HL-60 (cell line): ENCODE measurements at regions not wholly inside any gene's neighbourhood (a gene's known extent, or its start where the extent isn't known, plus 50 kb on each side); places are given as distances from the start of the nearest gene placed in this dataset.
"Not testable (repeated sequence)": the region's sequence is repeated elsewhere in the genome, so short reads cannot be mapped to it uniquely, and the experiment has no call there.

Experiments
- DNase-seq, 2 experiments: peaks; one replicate each; pipeline ENCODE4 v3.0.0-alpha.2; 2010 to 2020; ENCODE audit warnings: low read depth in 1 of 2, low spot score in 1 of 2
- H3K27ac ChIP-seq: fragments of 250-450 bp; sonication (Bioruptor Pico); replicated peaks from 2 replicates; pipeline ENCODE4 v1.5.1; 2020; ENCODE audit warnings: mild to moderate bottlenecking, moderate library complexity
- H3K27me3 ChIP-seq: fragments of 250-450 bp; sonication (Bioruptor Pico); 2 replicates; pipeline ENCODE4 v1.5.1; 2021; ENCODE audit warnings: mild to moderate bottlenecking, moderate library complexity; ENCODE audit not compliant: insufficient read depth, poor library complexity, severe bottlenecking
- H3K4me3 ChIP-seq: replicated peaks from 2 replicates; pipeline ENCODE4 v1.5.1; 2011; ENCODE audit warnings: mild to moderate bottlenecking, control low read depth, low read length; ENCODE audit not compliant: insufficient read depth
- GABPA ChIP-seq: IDR thresholded peaks from 2 replicates; pipeline ENCODE4 v1.6.1; 2012; ENCODE audit warnings: low read depth
- POLR2AphosphoS5 ChIP-seq: IDR thresholded peaks from 2 replicates; pipeline ENCODE4 v1.6.1; 2012; ENCODE audit warnings: low read depth
- SPI1 ChIP-seq: IDR thresholded peaks from 2 replicates; pipeline ENCODE4 v1.6.1; 2012; ENCODE audit warnings: low read depth, mild to moderate bottlenecking, borderline replicate concordance
- TF ChIP-seq, protein P1 (sequence below): IDR thresholded peaks from 2 replicates; pipeline ENCODE4 v1.6.1; 2012; ENCODE audit warnings: low read depth; ENCODE audit not compliant: insufficient replicate concordance
- TF ChIP-seq, protein P2 (sequence below): IDR thresholded peaks from one replicate; pipeline ENCODE4 v1.5.1; 2011; ENCODE audit warnings: low read length, control low read depth, inconsistent platforms; ENCODE audit not compliant: insufficient read depth

- not testable (repeated sequence) for H3K4me3 ChIP-seq, DNase-seq, H3K27me3 ChIP-seq, H3K27ac ChIP-seq
These were observed 1398.6 kb upstream of the PCDH10 start for GRCh38 chr4:131750469-131750868.

GRCh38 chr4:131762234-131762633, 1386.9 kb upstream of the PCDH10 start:
- H3K27me3 ChIP-seq, DNase-seq, H3K4me3 ChIP-seq, H3K27ac ChIP-seq: not testable (repeated sequence)

GRCh38 chr4:131764730-131765129, 1384.4 kb upstream of the PCDH10 start:
- DNase-seq = no peak
- TF ChIP-seq, protein P1, sequence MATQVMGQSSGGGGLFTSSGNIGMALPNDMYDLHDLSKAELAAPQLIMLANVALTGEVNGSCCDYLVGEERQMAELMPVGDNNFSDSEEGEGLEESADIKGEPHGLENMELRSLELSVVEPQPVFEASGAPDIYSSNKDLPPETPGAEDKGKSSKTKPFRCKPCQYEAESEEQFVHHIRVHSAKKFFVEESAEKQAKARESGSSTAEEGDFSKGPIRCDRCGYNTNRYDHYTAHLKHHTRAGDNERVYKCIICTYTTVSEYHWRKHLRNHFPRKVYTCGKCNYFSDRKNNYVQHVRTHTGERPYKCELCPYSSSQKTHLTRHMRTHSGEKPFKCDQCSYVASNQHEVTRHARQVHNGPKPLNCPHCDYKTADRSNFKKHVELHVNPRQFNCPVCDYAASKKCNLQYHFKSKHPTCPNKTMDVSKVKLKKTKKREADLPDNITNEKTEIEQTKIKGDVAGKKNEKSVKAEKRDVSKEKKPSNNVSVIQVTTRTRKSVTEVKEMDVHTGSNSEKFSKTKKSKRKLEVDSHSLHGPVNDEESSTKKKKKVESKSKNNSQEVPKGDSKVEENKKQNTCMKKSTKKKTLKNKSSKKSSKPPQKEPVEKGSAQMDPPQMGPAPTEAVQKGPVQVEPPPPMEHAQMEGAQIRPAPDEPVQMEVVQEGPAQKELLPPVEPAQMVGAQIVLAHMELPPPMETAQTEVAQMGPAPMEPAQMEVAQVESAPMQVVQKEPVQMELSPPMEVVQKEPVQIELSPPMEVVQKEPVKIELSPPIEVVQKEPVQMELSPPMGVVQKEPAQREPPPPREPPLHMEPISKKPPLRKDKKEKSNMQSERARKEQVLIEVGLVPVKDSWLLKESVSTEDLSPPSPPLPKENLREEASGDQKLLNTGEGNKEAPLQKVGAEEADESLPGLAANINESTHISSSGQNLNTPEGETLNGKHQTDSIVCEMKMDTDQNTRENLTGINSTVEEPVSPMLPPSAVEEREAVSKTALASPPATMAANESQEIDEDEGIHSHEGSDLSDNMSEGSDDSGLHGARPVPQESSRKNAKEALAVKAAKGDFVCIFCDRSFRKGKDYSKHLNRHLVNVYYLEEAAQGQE = no peak
- TF ChIP-seq POLR2AphosphoS5 (no peak), SPI1 (no peak), GABPA (no peak)
- TF ChIP-seq, protein P2, sequence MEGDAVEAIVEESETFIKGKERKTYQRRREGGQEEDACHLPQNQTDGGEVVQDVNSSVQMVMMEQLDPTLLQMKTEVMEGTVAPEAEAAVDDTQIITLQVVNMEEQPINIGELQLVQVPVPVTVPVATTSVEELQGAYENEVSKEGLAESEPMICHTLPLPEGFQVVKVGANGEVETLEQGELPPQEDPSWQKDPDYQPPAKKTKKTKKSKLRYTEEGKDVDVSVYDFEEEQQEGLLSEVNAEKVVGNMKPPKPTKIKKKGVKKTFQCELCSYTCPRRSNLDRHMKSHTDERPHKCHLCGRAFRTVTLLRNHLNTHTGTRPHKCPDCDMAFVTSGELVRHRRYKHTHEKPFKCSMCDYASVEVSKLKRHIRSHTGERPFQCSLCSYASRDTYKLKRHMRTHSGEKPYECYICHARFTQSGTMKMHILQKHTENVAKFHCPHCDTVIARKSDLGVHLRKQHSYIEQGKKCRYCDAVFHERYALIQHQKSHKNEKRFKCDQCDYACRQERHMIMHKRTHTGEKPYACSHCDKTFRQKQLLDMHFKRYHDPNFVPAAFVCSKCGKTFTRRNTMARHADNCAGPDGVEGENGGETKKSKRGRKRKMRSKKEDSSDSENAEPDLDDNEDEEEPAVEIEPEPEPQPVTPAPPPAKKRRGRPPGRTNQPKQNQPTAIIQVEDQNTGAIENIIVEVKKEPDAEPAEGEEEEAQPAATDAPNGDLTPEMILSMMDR = no peak
- Histone ChIP-seq H3K27me3 (no peaks in the 10 kb centered on the region), H3K27ac (no peak overlapping the region), H3K4me3 (no peak overlapping the region)

DNA sequence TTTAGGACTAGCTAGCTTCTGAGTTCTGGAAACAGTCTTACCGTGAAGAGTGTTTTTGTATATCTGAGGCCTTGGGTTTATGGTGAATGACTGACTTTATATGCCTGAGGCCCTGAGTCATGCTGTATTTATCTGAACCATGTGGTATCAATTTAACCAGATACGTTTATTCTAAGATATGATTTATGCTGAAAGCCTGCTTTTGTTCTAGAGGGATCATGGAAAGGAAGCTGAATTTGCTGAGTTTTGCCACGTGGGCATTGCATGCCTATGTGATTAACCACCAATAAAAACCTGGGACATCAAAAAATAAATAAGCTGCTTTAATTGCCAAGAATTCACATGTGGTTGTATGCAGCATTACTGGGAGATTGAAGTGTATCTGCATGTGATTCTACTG, 1374.7 kb upstream of the PCDH10 start:
- H3K27me3 ChIP-seq, DNase-seq, H3K4me3 ChIP-seq, H3K27ac ChIP-seq: not testable (repeated sequence)

GRCh38 chr4:131810565-131810964, 1338.5 kb upstream of the PCDH10 start:
- H3K27ac ChIP-seq, H3K4me3 ChIP-seq, DNase-seq, H3K27me3 ChIP-seq: not testable (repeated sequence)
